RWPE2 (cell line): ENCODE measurements at regions not wholly inside any gene's neighbourhood (a gene's known extent, or its start where the extent isn't known, plus 50 kb on each side); places are given as distances from the start of the nearest gene placed in this dataset.

Source experiments
- ATAC-seq: fragments of 200-7000 bp; cut with Tn5 transposase; 3 replicates; pipeline ENCODE4 v1.9.1; 2021; ENCODE audit warnings: low read depth
- DNase-seq: peaks from one replicate; pipeline ENCODE4 v3.0.0-alpha.2; 2020; ENCODE audit warnings: low spot score
- H3K27ac ChIP-seq: fragments of 450-650 bp; 2 replicates; pipeline ENCODE4 v1.5.1; 2017; ENCODE audit warnings: mild to moderate bottlenecking; ENCODE audit not compliant: poor library complexity, severe bottlenecking
- H3K27me3 ChIP-seq: fragments of 250-450 bp; sonication (Bioruptor Pico); 2 replicates; pipeline ENCODE4 v1.5.1; 2021; ENCODE audit warnings: mild to moderate bottlenecking, moderate library complexity; ENCODE audit not compliant: insufficient read depth, poor library complexity, severe bottlenecking
- H3K36me3 ChIP-seq: fragments of 250-450 bp; sonication (Bioruptor Pico); 2 replicates; pipeline ENCODE4 v1.5.1; 2020; ENCODE audit warnings: low read depth, mild to moderate bottlenecking, moderate library complexity
- H3K4me1 ChIP-seq: fragments of 250-450 bp; sonication (Bioruptor Pico); 2 replicates; pipeline ENCODE4 v1.5.1; 2021; ENCODE audit warnings: mild to moderate bottlenecking, moderate library complexity; ENCODE audit not compliant: insufficient read depth, poor library complexity, severe bottlenecking
- H3K4me3 ChIP-seq: fragments of 250-450 bp; sonication (Bioruptor Pico); 2 replicates; pipeline ENCODE4 v1.5.1; 2021; ENCODE audit warnings: mild to moderate bottlenecking, moderate library complexity; ENCODE audit not compliant: severe bottlenecking
- H3K9me3 ChIP-seq: fragments of 250-450 bp; sonication (Bioruptor Pico); 2 replicates; pipeline ENCODE4 v1.5.1; 2021; ENCODE audit warnings: mild to moderate bottlenecking, moderate library complexity; ENCODE audit not compliant: severe bottlenecking
- TF ChIP-seq, protein P1 (sequence below): fragments of 450-650 bp; IDR thresholded peaks from one replicate; pipeline ENCODE4 v1.5.1; 2017; ENCODE audit warnings: mild to moderate bottlenecking, moderate library complexity; ENCODE audit not compliant: poor library complexity, severe bottlenecking

DNA sequence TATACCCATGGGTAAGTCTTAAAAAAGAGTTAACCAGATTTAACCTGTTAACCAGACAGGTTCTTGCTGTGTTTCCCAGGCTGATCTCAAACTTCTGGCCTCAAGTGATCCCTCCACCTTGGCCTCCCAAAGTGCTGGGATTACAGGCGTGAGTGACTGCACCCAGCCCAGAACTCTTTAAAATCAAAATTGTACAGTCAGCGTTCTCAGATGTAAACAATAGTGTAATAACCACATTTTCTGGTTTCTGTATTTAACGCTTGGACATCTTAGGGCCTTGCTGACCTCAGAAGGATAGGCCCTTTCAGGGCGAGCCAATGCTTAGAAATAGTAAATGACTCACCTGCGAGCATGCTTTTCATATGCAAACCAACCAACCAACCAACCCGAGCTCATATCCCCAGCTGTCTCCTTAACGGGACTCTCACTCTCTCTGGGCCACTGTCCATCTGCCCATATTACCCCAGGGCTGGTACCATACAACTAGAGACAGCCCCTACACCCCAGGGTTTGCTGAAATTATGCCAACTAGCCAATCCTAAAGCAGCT, 415.0 kb upstream of the XYLT1 start:
- H3K4me3 ChIP-seq: no peak overlapping the region
- H3K4me1 ChIP-seq: no peaks in the 10 kb centered on the region
- H3K27me3 ChIP-seq: no peaks in the 10 kb centered on the region
- H3K9me3 ChIP-seq: no peaks in the 10 kb centered on the region
- DNase-seq (no peak), ATAC-seq (no peak)
- H3K36me3 ChIP-seq: no peaks in the 10 kb centered on the region
- no peak overlapping the region for H3K27ac ChIP-seq
- TF ChIP-seq, protein P1, sequence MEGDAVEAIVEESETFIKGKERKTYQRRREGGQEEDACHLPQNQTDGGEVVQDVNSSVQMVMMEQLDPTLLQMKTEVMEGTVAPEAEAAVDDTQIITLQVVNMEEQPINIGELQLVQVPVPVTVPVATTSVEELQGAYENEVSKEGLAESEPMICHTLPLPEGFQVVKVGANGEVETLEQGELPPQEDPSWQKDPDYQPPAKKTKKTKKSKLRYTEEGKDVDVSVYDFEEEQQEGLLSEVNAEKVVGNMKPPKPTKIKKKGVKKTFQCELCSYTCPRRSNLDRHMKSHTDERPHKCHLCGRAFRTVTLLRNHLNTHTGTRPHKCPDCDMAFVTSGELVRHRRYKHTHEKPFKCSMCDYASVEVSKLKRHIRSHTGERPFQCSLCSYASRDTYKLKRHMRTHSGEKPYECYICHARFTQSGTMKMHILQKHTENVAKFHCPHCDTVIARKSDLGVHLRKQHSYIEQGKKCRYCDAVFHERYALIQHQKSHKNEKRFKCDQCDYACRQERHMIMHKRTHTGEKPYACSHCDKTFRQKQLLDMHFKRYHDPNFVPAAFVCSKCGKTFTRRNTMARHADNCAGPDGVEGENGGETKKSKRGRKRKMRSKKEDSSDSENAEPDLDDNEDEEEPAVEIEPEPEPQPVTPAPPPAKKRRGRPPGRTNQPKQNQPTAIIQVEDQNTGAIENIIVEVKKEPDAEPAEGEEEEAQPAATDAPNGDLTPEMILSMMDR: no peak

- DNase-seq (no peak), ATAC-seq (no peak)
- Histone ChIP-seq H3K4me1 (no peaks in the 10 kb centered on the region), H3K27ac (no peak overlapping the region), H3K9me3 (no peaks in the 10 kb centered on the region), H3K4me3 (no peak overlapping the region), H3K27me3 (peaks cover 8% of the 10 kb centered on the region), H3K36me3 (no peaks in the 10 kb centered on the region)
- TF ChIP-seq, protein P1: no peak
Measured at GRCh38 chr16:17877821-17878360, 407.1 kb upstream of the XYLT1 start.

DNA sequence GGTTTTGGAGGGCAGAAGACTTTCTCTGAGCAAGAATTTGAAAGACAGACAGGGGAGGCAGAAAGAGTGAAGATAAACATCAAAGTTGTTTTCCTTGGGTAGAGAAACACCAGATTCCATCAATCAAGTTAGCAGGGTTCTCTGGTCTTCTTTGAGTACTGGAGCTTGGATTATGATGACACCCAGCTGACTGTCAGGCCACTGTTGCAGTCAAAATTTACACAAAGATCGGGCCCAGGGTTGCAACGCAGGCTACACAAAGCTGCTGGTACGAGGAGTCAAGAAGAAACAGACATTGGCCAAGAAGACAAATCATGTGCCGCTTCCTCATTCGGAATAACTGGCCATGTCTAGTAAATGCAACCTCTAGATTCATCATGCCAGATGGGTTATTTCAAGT, 396.2 kb upstream of the XYLT1 start:
- Histone ChIP-seq H3K36me3 (no peaks in the 10 kb centered on the region), H3K27ac (no peak overlapping the region), H3K27me3 (no peaks in the 10 kb centered on the region), H3K9me3 (no peaks in the 10 kb centered on the region), H3K4me1 (no peaks in the 10 kb centered on the region), H3K4me3 (no peak overlapping the region)
- TF ChIP-seq, protein P1: no peak
- ATAC-seq (no peak), DNase-seq (no peak)

GRCh38 chr16:17861981-17862479, 391.3 kb upstream of the XYLT1 start:
- no peak overlapping the region for H3K4me3 ChIP-seq
- ATAC-seq: no peak
- DNase-seq: no peak
- no peaks in the 10 kb centered on the region for H3K36me3 ChIP-seq
- no peaks in the 10 kb centered on the region for H3K9me3 ChIP-seq
- TF ChIP-seq, protein P1: no peak
- no peaks in the 10 kb centered on the region for H3K4me1 ChIP-seq
- H3K27me3 ChIP-seq: no peaks in the 10 kb centered on the region
- H3K27ac ChIP-seq: no peak overlapping the region

- no peak for ATAC-seq
- Histone ChIP-seq H3K27me3 (peaks cover 5% of the 10 kb centered on the region), H3K4me3 (no peak overlapping the region), H3K4me1 (no peaks in the 10 kb centered on the region), H3K27ac (no peak overlapping the region), H3K36me3 (no peaks in the 10 kb centered on the region), H3K9me3 (no peaks in the 10 kb centered on the region)
- TF ChIP-seq, protein P1: no peak
- no peak for DNase-seq
Measured at GRCh38 chr16:17858061-17858460, 387.3 kb upstream of the XYLT1 start.
